HEK293 (cell line): ENCODE measurements at regions not wholly inside any gene's neighbourhood (a gene's known extent, or its start where the extent isn't known, plus 50 kb on each side); places are given as distances from the start of the nearest gene placed in this dataset.

Source experiments
- CTCF ChIA-PET: fragments of 350-600 bp; formaldehyde crosslinking; extraction: SDS; loops from one replicate; lab custom pipeline; 2021; ENCODE audit warnings: antibody characterized with exemption; lab: Yijun Ruan, JAX
- POLR2A ChIA-PET: fragments of 300-600 bp; formaldehyde crosslinking; extraction: SDS; loops from one replicate; lab custom pipeline; 2020; ENCODE audit warnings: antibody characterized with exemption, inconsistent platforms; lab: Yijun Ruan, JAX
- H3K27ac ChIP-seq: fragments of 200-500 bp; sonication (Bioruptor generic); 2 replicates; pipeline ENCODE4 v1.5.1; 2014; ENCODE audit warnings: low read depth, low read length, control low read depth, inconsistent platforms; ENCODE audit errors: extremely low read depth
- H3K36me3 ChIP-seq, 2 experiments: fragments of 200-500 bp in 1 of 2; sonication (Bioruptor generic) in 1 of 2; 1 replicate in 1 of 2; 2 replicates in 1 of 2; pipeline ENCODE4 v1.5.1; 2014 to 2017; ENCODE audit warnings: inconsistent platforms in 2 of 2, low read length in 2 of 2; ENCODE audit not compliant: control insufficient read depth in 2 of 2, insufficient read depth in 1 of 2
- H3K4me1 ChIP-seq: fragments of 200-500 bp; sonication (Bioruptor generic); 2 replicates; pipeline ENCODE4 v1.5.1; 2014; ENCODE audit warnings: mild to moderate bottlenecking, low read length, inconsistent platforms; ENCODE audit not compliant: control insufficient read depth, insufficient read depth
- H3K4me3 ChIP-seq: 2 replicates; pipeline ENCODE4 v1.5.1; 2011; ENCODE audit warnings: low read depth, mild to moderate bottlenecking, control low read depth, low read length, moderate library complexity
- H3K9me3 ChIP-seq: fragments of 200-500 bp; sonication (Bioruptor generic); 2 replicates; pipeline ENCODE4 v1.5.1; 2014; ENCODE audit warnings: low read depth, low read length, inconsistent platforms; ENCODE audit not compliant: control insufficient read depth, insufficient read depth
- KLF16 ChIP-seq: fragments of 450-650 bp; formaldehyde crosslinking; IDR thresholded peaks from 2 replicates; pipeline ENCODE4 v1.5.1; 2017; ENCODE audit warnings: missing biosample characterization, missing genetic modification characterization
- ZFP41 ChIP-seq: fragments of 450-650 bp; formaldehyde crosslinking; IDR thresholded peaks from 2 replicates; pipeline ENCODE4 v1.5.1; 2016; ENCODE audit warnings: missing biosample characterization, missing genetic modification characterization, borderline replicate concordance
- ZNF133 ChIP-seq: fragments of 450-650 bp; formaldehyde crosslinking; IDR thresholded peaks from 2 replicates; pipeline ENCODE4 v1.5.1; 2016; ENCODE audit warnings: missing biosample characterization, missing genetic modification characterization
- ZNF174 ChIP-seq: fragments of 450-650 bp; formaldehyde crosslinking; IDR thresholded peaks from 2 replicates; pipeline ENCODE4 v1.5.0; 2017; ENCODE audit warnings: missing biosample characterization, mild to moderate bottlenecking, missing genetic modification characterization
- ZNF214 ChIP-seq: fragments of 450-650 bp; formaldehyde crosslinking; IDR thresholded peaks from 2 replicates; pipeline ENCODE4 v1.5.1; 2017; ENCODE audit warnings: missing biosample characterization, mild to moderate bottlenecking, missing genetic modification characterization, borderline replicate concordance
- ZNF335 ChIP-seq: fragments of 450-650 bp; formaldehyde crosslinking; conservative IDR thresholded peaks from 2 replicates; pipeline ENCODE4 v1.5.1; 2016; ENCODE audit warnings: missing biosample characterization, missing genetic modification characterization
- ZNF391 ChIP-seq: fragments of 450-650 bp; formaldehyde crosslinking; IDR thresholded peaks from 2 replicates; pipeline ENCODE4 v1.5.1; 2016; ENCODE audit warnings: low read depth, missing biosample characterization, missing genetic modification characterization, borderline replicate concordance
- ZNF394 ChIP-seq: fragments of 450-650 bp; formaldehyde crosslinking; IDR thresholded peaks from 2 replicates; pipeline ENCODE4 v1.5.1; 2016; ENCODE audit warnings: missing biosample characterization, missing genetic modification characterization, mild to moderate bottlenecking, moderate library complexity, borderline replicate concordance
- ZNF514 ChIP-seq: fragments of 450-650 bp; formaldehyde crosslinking; IDR thresholded peaks from 2 replicates; pipeline ENCODE4 v1.5.1; 2016; ENCODE audit warnings: missing biosample characterization, missing genetic modification characterization
- ZNF596 ChIP-seq: fragments of 450-650 bp; IDR thresholded peaks from 2 replicates; pipeline ENCODE4 v1.5.0; 2018; ENCODE audit warnings: missing biosample characterization, mild to moderate bottlenecking, missing genetic modification characterization, moderate library complexity
- ZNF610 ChIP-seq: fragments of 450-650 bp; formaldehyde crosslinking; IDR thresholded peaks from 2 replicates; pipeline ENCODE4 v1.5.1; 2016; ENCODE audit warnings: missing biosample characterization, missing genetic modification characterization, borderline replicate concordance
- ZNF701 ChIP-seq: fragments of 450-650 bp; formaldehyde crosslinking; IDR thresholded peaks from 2 replicates; pipeline ENCODE4 v1.5.1; 2016; ENCODE audit warnings: missing biosample characterization, missing genetic modification characterization
- ZNF776 ChIP-seq: fragments of 450-650 bp; formaldehyde crosslinking; IDR thresholded peaks from 2 replicates; pipeline ENCODE4 v1.5.0; 2017; ENCODE audit warnings: missing biosample characterization, missing genetic modification characterization, borderline replicate concordance
- ZNF777 ChIP-seq: fragments of 450-650 bp; formaldehyde crosslinking; IDR thresholded peaks from 2 replicates; pipeline ENCODE4 v1.5.1; 2017; ENCODE audit warnings: missing biosample characterization, missing genetic modification characterization, borderline replicate concordance
- ZNF843 ChIP-seq: fragments of 450-650 bp; formaldehyde crosslinking; IDR thresholded peaks from 2 replicates; pipeline ENCODE4 v1.5.1; 2016; ENCODE audit warnings: missing biosample characterization, missing genetic modification characterization
- ZXDB ChIP-seq: fragments of 450-650 bp; formaldehyde crosslinking; IDR thresholded peaks from 2 replicates; pipeline ENCODE4 v1.5.1; 2016; ENCODE audit warnings: missing biosample characterization, missing genetic modification characterization
- TF ChIP-seq, protein P1 (sequence below): fragments of 450-650 bp; formaldehyde crosslinking; IDR thresholded peaks from 2 replicates; pipeline ENCODE4 v1.5.1; 2016; ENCODE audit warnings: missing biosample characterization, missing genetic modification characterization, borderline replicate concordance
- TF ChIP-seq, protein P2 (sequence below): fragments of 450-650 bp; formaldehyde crosslinking; IDR thresholded peaks from 2 replicates; pipeline ENCODE4 v1.5.1; 2017; ENCODE audit warnings: missing biosample characterization, missing genetic modification characterization
- TF ChIP-seq, protein P3 (sequence below): fragments of 450-650 bp; formaldehyde crosslinking; optimal IDR thresholded peaks from 2 replicates; pipeline ENCODE3; 2016; ENCODE audit warnings: missing biosample characterization, mild to moderate bottlenecking, missing genetic modification characterization

DNA sequence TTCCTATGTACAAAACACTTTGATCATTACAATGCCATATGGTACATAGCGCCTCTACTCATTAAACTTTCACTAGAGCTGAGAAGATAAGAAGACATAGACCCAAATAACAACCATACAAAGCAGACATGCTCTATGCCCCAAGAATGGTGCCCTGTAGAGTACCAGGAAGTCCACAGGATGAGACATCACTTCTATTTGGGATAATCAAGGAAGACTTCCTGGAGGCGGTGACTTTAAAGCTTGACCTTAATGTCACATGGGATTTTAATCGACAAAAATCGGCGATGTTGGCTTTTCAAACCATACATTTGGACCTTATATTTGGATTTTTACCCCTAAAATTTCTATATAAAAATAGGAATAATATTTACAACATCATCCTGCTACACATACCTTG lies 224.3 kb upstream of the MAP3K1 start (continued):
- no peak for TF ChIP-seq ZNF776 (tag by site-specific recombination)
- no peak for TF ChIP-seq ZNF514 (tag by site-specific recombination)
- no peak for TF ChIP-seq ZNF391 (tag by site-specific recombination)
- TF ChIP-seq, protein P1, sequence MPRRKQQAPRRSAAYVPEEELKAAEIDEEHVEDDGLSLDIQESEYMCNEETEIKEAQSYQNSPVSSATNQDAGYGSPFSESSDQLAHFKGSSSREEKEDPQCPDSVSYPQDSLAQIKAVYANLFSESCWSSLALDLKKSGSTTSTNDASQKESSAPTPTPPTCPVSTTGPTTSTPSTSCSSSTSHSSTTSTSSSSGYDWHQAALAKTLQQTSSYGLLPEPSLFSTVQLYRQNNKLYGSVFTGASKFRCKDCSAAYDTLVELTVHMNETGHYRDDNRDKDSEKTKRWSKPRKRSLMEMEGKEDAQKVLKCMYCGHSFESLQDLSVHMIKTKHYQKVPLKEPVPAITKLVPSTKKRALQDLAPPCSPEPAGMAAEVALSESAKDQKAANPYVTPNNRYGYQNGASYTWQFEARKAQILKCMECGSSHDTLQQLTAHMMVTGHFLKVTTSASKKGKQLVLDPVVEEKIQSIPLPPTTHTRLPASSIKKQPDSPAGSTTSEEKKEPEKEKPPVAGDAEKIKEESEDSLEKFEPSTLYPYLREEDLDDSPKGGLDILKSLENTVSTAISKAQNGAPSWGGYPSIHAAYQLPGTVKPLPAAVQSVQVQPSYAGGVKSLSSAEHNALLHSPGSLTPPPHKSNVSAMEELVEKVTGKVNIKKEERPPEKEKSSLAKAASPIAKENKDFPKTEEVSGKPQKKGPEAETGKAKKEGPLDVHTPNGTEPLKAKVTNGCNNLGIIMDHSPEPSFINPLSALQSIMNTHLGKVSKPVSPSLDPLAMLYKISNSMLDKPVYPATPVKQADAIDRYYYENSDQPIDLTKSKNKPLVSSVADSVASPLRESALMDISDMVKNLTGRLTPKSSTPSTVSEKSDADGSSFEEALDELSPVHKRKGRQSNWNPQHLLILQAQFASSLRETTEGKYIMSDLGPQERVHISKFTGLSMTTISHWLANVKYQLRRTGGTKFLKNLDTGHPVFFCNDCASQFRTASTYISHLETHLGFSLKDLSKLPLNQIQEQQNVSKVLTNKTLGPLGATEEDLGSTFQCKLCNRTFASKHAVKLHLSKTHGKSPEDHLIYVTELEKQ (tag by site-specific recombination) = no peak
- TF ChIP-seq ZXDB (tag by site-specific recombination) = no peak
- no peak for TF ChIP-seq ZNF133 (tag by site-specific recombination)

DNA sequence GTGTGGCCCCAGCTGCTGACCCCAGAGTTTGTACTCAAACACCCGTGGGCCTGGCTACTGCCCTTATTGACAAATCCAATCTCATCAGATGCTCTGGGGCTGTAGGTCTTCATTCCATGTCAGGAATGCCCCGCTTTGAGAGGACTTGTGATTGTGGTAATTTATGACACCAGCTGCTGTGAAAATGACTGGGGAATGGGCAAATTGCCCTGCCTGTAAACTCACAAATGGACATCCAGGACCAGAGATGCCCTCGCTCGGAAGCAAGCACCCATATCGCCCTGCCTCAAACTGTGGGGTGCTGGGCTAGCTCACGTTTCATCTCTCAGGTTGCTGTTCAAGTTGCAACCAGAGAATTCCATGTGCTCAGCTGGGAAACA lies 225.9 kb upstream of the MAP3K1 start:
- Histone ChIP-seq H3K27ac (no peak overlapping the region), H3K4me1 (0 out of 2 replicates have a peak, but pooled peaks cover 5% of the 10 kb centered on the region), H3K9me3 (no peaks in the 10 kb centered on the region), H3K36me3 (no peaks in the 10 kb centered on the region), H3K4me3 (no peak overlapping the region)
- CTCF ChIA-PET = interaction anchor here (0.6 to 0.7 kb wide), 2 partner anchors 192 to 201 kb away, joined by 3 read pairs; no protein-coding TSS in a partner anchor
- POLR2A ChIA-PET = no interaction called here
- TF ChIP-seq ZNF596 (tag by site-specific recombination) (no peak), ZNF843 (no peak), ZNF335 (tag by site-specific recombination) (no peak), ZNF610 (no peak), ZNF777 (tag by site-specific recombination) (no peak), ZNF514 (tag by site-specific recombination) (no peak), ZNF174 (no peak), ZFP41 (tag by site-specific recombination) (no peak), ZNF394 (tag by site-specific recombination) (no peak), ZNF214 (no peak), KLF16 (tag by site-specific recombination) (no peak), ZNF701 (tag by site-specific recombination) (no peak)
- TF ChIP-seq, protein P2, sequence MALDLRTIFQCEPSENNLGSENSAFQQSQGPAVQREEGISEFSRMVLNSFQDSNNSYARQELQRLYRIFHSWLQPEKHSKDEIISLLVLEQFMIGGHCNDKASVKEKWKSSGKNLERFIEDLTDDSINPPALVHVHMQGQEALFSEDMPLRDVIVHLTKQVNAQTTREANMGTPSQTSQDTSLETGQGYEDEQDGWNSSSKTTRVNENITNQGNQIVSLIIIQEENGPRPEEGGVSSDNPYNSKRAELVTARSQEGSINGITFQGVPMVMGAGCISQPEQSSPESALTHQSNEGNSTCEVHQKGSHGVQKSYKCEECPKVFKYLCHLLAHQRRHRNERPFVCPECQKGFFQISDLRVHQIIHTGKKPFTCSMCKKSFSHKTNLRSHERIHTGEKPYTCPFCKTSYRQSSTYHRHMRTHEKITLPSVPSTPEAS (tag by site-specific recombination) = no peak
- TF ChIP-seq, protein P3, sequence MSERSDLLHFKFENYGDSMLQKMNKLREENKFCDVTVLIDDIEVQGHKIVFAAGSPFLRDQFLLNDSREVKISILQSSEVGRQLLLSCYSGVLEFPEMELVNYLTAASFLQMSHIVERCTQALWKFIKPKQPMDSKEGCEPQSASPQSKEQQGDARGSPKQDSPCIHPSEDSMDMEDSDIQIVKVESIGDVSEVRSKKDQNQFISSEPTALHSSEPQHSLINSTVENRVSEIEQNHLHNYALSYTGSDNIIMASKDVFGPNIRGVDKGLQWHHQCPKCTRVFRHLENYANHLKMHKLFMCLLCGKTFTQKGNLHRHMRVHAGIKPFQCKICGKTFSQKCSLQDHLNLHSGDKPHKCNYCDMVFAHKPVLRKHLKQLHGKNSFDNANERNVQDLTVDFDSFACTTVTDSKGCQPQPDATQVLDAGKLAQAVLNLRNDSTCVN (tag by site-specific recombination) = no peak
